ENCODE measurements at regions not wholly inside any gene's neighbourhood (a gene's known extent, or its start where the extent isn't known, plus 50 kb on each side); places are given as distances from the start of the nearest gene placed in this dataset.

- TF ChIP-seq CTCF (IDR thresholded peaks at IDR 0.05; ENCODE audit: insufficient read depth, low read length) (no peak), REST (IDR thresholded peaks at IDR 0.05; ENCODE audit: insufficient replicate concordance, low read depth) (no peak), POLR2AphosphoS5 (IDR thresholded peaks at IDR 0.05; ENCODE audit: low read depth) (no peak), SPI1 (IDR thresholded peaks at IDR 0.05; ENCODE audit: borderline replicate concordance, low read depth) (no peak), GABPA (IDR thresholded peaks at IDR 0.05; ENCODE audit: low read depth) (no peak)
- Histone ChIP-seq H3K27me3 (ENCODE audit: insufficient read depth, poor library complexity, severe bottlenecking) (no peaks in the 10 kb centered on the region), H3K27ac (replicated peaks) (no peak overlapping the region), H3K4me3 (replicated peaks; ENCODE audit: insufficient read depth, low read length) (no peak overlapping the region)
- DNase-seq (ENCODE audit: low read depth in 1 of 2, low spot score in 1 of 2) = no peak
Measured at GRCh38 chr5:91521334-91521733, 138.2 kb upstream of the ARRDC3 start.

- no peak overlapping the region for H3K27ac ChIP-seq (replicated peaks)
- no peak for DNase-seq (ENCODE audit: low read depth in 1 of 2, low spot score in 1 of 2)
- no peak for TF ChIP-seq GABPA (IDR thresholded peaks at IDR 0.05; ENCODE audit: low read depth)
- no peak for TF ChIP-seq REST (IDR thresholded peaks at IDR 0.05; ENCODE audit: insufficient replicate concordance, low read depth)
- TF ChIP-seq SPI1 (IDR thresholded peaks at IDR 0.05; ENCODE audit: borderline replicate concordance, low read depth) = no peak
- no peak for TF ChIP-seq POLR2AphosphoS5 (IDR thresholded peaks at IDR 0.05; ENCODE audit: low read depth)
- TF ChIP-seq CTCF (IDR thresholded peaks at IDR 0.05; ENCODE audit: insufficient read depth, low read length) = no peak
Measured at GRCh38 chr5:91514400-91514799, 131.3 kb upstream of the ARRDC3 start.

GRCh38 chr5:91503321-91503720 is 120.2 kb upstream of the ARRDC3 start:
- Histone ChIP-seq H3K27ac (replicated peaks) (no peak overlapping the region), H3K27me3 (ENCODE audit: insufficient read depth, poor library complexity, severe bottlenecking) (no peaks in the 10 kb centered on the region), H3K4me3 (replicated peaks; ENCODE audit: insufficient read depth, low read length) (no peak overlapping the region)
- no peak for DNase-seq (ENCODE audit: low read depth in 1 of 2, low spot score in 1 of 2)
- TF ChIP-seq CTCF (IDR thresholded peaks at IDR 0.05; ENCODE audit: insufficient read depth, low read length) (no peak), POLR2AphosphoS5 (IDR thresholded peaks at IDR 0.05; ENCODE audit: low read depth) (no peak), GABPA (IDR thresholded peaks at IDR 0.05; ENCODE audit: low read depth) (no peak), REST (IDR thresholded peaks at IDR 0.05; ENCODE audit: insufficient replicate concordance, low read depth) (no peak), SPI1 (IDR thresholded peaks at IDR 0.05; ENCODE audit: borderline replicate concordance, low read depth) (no peak)

More at GRCh38 chr5:91514400-91514799, 131.3 kb upstream of the ARRDC3 start:
- Histone ChIP-seq H3K4me3 (replicated peaks; ENCODE audit: insufficient read depth, low read length) (no peak overlapping the region), H3K27me3 (ENCODE audit: insufficient read depth, poor library complexity, severe bottlenecking) (no peaks in the 10 kb centered on the region)

Data from HL-60 (cell line).